ENCODE measurements at regions not wholly inside any gene's neighbourhood (a gene's known extent, or its start where the extent isn't known, plus 50 kb on each side); places are given as distances from the start of the nearest gene placed in this dataset.

GRCh38 chr10:131512852-131513251 lies 201.3 kb upstream of the TCERG1L start:
- H3K9ac ChIP-seq (ENCODE audit: control insufficient read depth, insufficient read depth, low read length) = no peak overlapping the region
- no peak for TF ChIP-seq POLR2AphosphoS5 (IDR thresholded peaks at IDR 0.05; ENCODE audit: low read length)
- TF ChIP-seq E4F1 (IDR thresholded peaks at IDR 0.05; ENCODE audit: borderline replicate concordance, partially characterized antibody) = no peak
- no peak for TF ChIP-seq SIN3A (IDR thresholded peaks at IDR 0.05; ENCODE audit: low read depth, low read length)
- no peak for TF ChIP-seq SKIL (IDR thresholded peaks at IDR 0.05; ENCODE audit: low read depth, poor library complexity, severe bottlenecking)
- TF ChIP-seq HDGF (IDR thresholded peaks at IDR 0.05) = no peak
- TF ChIP-seq DPF2 (IDR thresholded peaks at IDR 0.05) = no peak
- no peak for TF ChIP-seq BCLAF1 (IDR thresholded peaks at IDR 0.05)
- TF ChIP-seq USF1 (IDR thresholded peaks at IDR 0.05; ENCODE audit: borderline replicate concordance, extremely low read length, insufficient read depth, low read depth, low read length) = no peak
- TF ChIP-seq CTCF (IDR thresholded peaks at IDR 0.05 in 2 of 3, conservative IDR thresholded peaks at IDR 0.05 in 1 of 3; ENCODE audit: control insufficient read depth in 2 of 3, extremely low read depth in 1 of 3, insufficient read depth in 1 of 3, low read depth in 3 of 3, low read length in 3 of 3) = no peak
- TF ChIP-seq EED (IDR thresholded peaks at IDR 0.05; ENCODE audit: low read depth) = no peak
- TF ChIP-seq MYB (IDR thresholded peaks at IDR 0.05; ENCODE audit: borderline replicate concordance, low read depth, low read length) = no peak
- no peak for TF ChIP-seq SMARCA5 (IDR thresholded peaks at IDR 0.05)
- no peak for TF ChIP-seq MAX (IDR thresholded peaks at IDR 0.05; ENCODE audit: low read depth, low read length)
- TF ChIP-seq NFXL1 (IDR thresholded peaks at IDR 0.05; ENCODE audit: borderline replicate concordance) = no peak
- no peak for TF ChIP-seq NR2C1 (IDR thresholded peaks at IDR 0.05)

More at GRCh38 chr10:131512852-131513251, 201.3 kb upstream of the TCERG1L start:
- no peak for DNase-seq (ENCODE audit: low read depth, low spot score)
- Histone ChIP-seq H3K36me3 (ENCODE audit: control insufficient read depth in 2 of 2, insufficient read depth in 2 of 2, low read length in 1 of 2) (no peaks in the 10 kb centered on the region), H3K4me2 (ENCODE audit: control insufficient read depth, insufficient read depth) (no peak overlapping the region), H3K4me3 (no peak overlapping the region), H4K20me1 (ENCODE audit: control insufficient read depth, insufficient read depth) (no peaks in the 10 kb centered on the region), H2AFZ (ENCODE audit: control insufficient read depth, low read depth, low read length) (no peak overlapping the region), H3K4me1 (ENCODE audit: control insufficient read depth, insufficient read depth, low read length) (no peaks in the 10 kb centered on the region), H3K27ac (ENCODE audit: control insufficient read depth, insufficient read depth) (no peak overlapping the region), H3K9me3 (replicated peaks; ENCODE audit: control insufficient read depth, insufficient read depth, low read length) (no peaks in the 10 kb centered on the region; the same call in 2 of the 3 replicates), H3K79me2 (ENCODE audit: control insufficient read depth, insufficient read depth, low read length) (no peaks in the 10 kb centered on the region), H3K27me3 (replicated peaks in 1 of 2; ENCODE audit: control insufficient read depth in 2 of 2, insufficient read depth in 2 of 2, low read length in 1 of 2) (no peaks in the 10 kb centered on the region)
- intact Hi-C loops (cut with micrococcal nuclease; ENCODE audit: unreplicated experiment) (no loop called here), in situ Hi-C loops (cut with MboI) (no loop called here)
- ChIA-PET POLR2A (no interaction called here), CTCF (no interaction called here), RAD21 (ENCODE audit: unreplicated experiment) (no interaction called here), SMC1A (ENCODE audit: uncharacterized antibody, unreplicated experiment) (no interaction called here)
- BruUV-seq (replicated peaks) = no TSS peak
- ATAC-seq = no peak
- FAIRE-seq = no peak
- 52% methylated on average over 7 of the region's 7 CpGs for WGBS (ENCODE audit: insufficient coverage, insufficient replicate concordance, low lambda C conversion rate, missing lambda C conversion rate)
